MM.1S (cell line): ENCODE measurements at regions not wholly inside any gene's neighbourhood (a gene's known extent, or its start where the extent isn't known, plus 50 kb on each side); places are given as distances from the start of the nearest gene placed in this dataset.

Experiments
- DNase-seq: peaks from one replicate; pipeline ENCODE4 v3.0.0-alpha.2; 2015
- H2AFZ ChIP-seq: fragments of 300-600 bp; sonication (generic); 2 replicates; pipeline ENCODE4 v1.6.0; 2016; ENCODE audit warnings: antibody characterized with exemption, low read length
- H3F3A ChIP-seq: fragments of 300-600 bp; sonication (generic); 2 replicates; pipeline ENCODE4 v1.6.1; 2016; ENCODE audit warnings: mild to moderate bottlenecking, antibody characterized with exemption, low read length, moderate library complexity, mixed read lengths; ENCODE audit not compliant: insufficient read depth
- H3K27ac ChIP-seq: fragments of 300-600 bp; sonication (generic); 2 replicates; pipeline ENCODE4 v1.5.1; 2016; ENCODE audit warnings: mild to moderate bottlenecking, low read length
- H3K27me3 ChIP-seq: fragments of 300-600 bp; sonication (generic); replicated peaks from 2 replicates; pipeline ENCODE4 v1.6.0; 2016; ENCODE audit warnings: low read length; ENCODE audit not compliant: insufficient read depth
- H3K36me3 ChIP-seq: fragments of 300-600 bp; sonication (generic); replicated peaks from 2 replicates; pipeline ENCODE4 v1.6.1; 2016; ENCODE audit warnings: mild to moderate bottlenecking, low read length, mixed read lengths; ENCODE audit not compliant: insufficient read depth
- H3K4me1 ChIP-seq: fragments of 300-600 bp; sonication (generic); 2 replicates; pipeline ENCODE4 v1.6.1; 2016; ENCODE audit warnings: low read length, mixed read lengths
- H3K4me2 ChIP-seq: fragments of 300-600 bp; sonication (generic); 2 replicates; pipeline ENCODE4 v1.6.0; 2016; ENCODE audit warnings: low read depth, low read length
- H3K4me3 ChIP-seq: fragments of 300-600 bp; sonication (generic); 2 replicates; pipeline ENCODE4 v1.5.1; 2016; ENCODE audit warnings: low read length, mixed read lengths
- H3K79me2 ChIP-seq: fragments of 300-600 bp; sonication (generic); 2 replicates; pipeline ENCODE4 v1.6.1; 2016; ENCODE audit warnings: mixed run types, low read length, mixed read lengths
- H3K9ac ChIP-seq: fragments of 300-600 bp; sonication (generic); 2 replicates; pipeline ENCODE4 v1.6.1; 2016; ENCODE audit warnings: low read length, mixed read lengths
- H3K9me2 ChIP-seq: fragments of 300-600 bp; sonication (generic); replicated peaks from 2 replicates; pipeline ENCODE4 v1.6.1; 2016; ENCODE audit warnings: mild to moderate bottlenecking, low read length, mixed read lengths; ENCODE audit not compliant: insufficient read depth
- H3K9me3 ChIP-seq: fragments of 300-600 bp; sonication (generic); replicated peaks from 2 replicates; pipeline ENCODE4 v1.6.1; 2016; ENCODE audit warnings: mild to moderate bottlenecking, low read length, mixed read lengths; ENCODE audit not compliant: insufficient read depth
- H4K20me1 ChIP-seq: fragments of 300-600 bp; sonication (generic); 2 replicates; pipeline ENCODE4 v1.6.1; 2016; ENCODE audit warnings: mild to moderate bottlenecking, low read length, moderate library complexity, mixed read lengths; ENCODE audit not compliant: insufficient read depth
- EZH2 ChIP-seq: fragments of 300-600 bp; sonication (generic); optimal IDR thresholded peaks from 2 replicates; pipeline ENCODE3; 2017; ENCODE audit warnings: low read depth, mild to moderate bottlenecking, antibody characterized with exemption, low read length, mixed read lengths
- EZH2phosphoT487 ChIP-seq: fragments of 300-600 bp; sonication (generic); IDR thresholded peaks from 2 replicates; pipeline ENCODE4 v1.6.1; 2018; ENCODE audit warnings: antibody characterized with exemption, low read length
- TF ChIP-seq, protein P1 (sequence below): fragments of 300-600 bp; sonication (generic); IDR thresholded peaks from 2 replicates; pipeline ENCODE4 v1.5.1; 2016; ENCODE audit warnings: antibody characterized with exemption, low read length, mixed read lengths

DNA sequence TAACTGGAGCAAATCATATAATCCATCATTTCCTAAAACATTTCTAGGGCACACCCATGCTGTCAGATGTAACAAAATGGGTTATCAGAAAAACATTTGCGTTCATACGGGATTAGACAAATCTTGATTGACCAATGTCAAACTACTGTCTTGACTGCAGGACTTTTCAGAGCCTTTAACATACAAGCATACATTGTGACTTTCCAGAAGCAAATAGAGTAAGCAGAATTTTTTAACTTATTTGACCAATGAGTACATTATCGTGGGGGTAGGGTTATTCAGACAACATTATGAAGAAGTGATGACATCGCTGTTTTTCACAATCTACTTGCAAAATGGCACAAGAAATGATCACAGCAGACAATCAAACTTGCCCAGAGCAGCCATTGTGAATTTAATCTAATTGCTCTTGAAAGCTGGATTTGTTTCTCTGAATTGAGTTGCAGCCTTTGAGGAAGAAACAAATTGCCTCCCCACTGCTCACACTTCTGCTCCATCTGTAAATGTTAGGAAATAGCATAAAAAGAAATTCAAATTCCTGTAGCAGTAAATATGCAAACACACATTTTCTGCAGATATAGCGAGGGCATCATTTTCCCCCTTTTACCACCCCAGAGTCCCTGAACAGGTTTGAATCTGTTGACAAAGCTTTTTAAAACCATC, 133.0 kb upstream of the DOK5 start:
- H3K4me1 ChIP-seq: peaks cover 8% of the 10 kb centered on the region; the same call in 1 of the 2 replicates
- H2AFZ ChIP-seq: no peak overlapping the region
- no peak overlapping the region for H3K9ac ChIP-seq
- no peaks in the 10 kb centered on the region for H3K27me3 ChIP-seq
- H3F3A ChIP-seq: no peaks in the 10 kb centered on the region
- no peak overlapping the region for H3K27ac ChIP-seq
- DNase-seq: no peak
- no peak overlapping the region for H3K4me3 ChIP-seq
- TF ChIP-seq, protein P1, sequence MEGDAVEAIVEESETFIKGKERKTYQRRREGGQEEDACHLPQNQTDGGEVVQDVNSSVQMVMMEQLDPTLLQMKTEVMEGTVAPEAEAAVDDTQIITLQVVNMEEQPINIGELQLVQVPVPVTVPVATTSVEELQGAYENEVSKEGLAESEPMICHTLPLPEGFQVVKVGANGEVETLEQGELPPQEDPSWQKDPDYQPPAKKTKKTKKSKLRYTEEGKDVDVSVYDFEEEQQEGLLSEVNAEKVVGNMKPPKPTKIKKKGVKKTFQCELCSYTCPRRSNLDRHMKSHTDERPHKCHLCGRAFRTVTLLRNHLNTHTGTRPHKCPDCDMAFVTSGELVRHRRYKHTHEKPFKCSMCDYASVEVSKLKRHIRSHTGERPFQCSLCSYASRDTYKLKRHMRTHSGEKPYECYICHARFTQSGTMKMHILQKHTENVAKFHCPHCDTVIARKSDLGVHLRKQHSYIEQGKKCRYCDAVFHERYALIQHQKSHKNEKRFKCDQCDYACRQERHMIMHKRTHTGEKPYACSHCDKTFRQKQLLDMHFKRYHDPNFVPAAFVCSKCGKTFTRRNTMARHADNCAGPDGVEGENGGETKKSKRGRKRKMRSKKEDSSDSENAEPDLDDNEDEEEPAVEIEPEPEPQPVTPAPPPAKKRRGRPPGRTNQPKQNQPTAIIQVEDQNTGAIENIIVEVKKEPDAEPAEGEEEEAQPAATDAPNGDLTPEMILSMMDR: no peak
- TF ChIP-seq EZH2 (no peak), EZH2phosphoT487 (no peak)
- H3K36me3 ChIP-seq: no peaks in the 10 kb centered on the region
- H3K9me3 ChIP-seq: no peaks in the 10 kb centered on the region
- H3K9me2 ChIP-seq: no peaks in the 10 kb centered on the region
- H3K4me2 ChIP-seq: no peak overlapping the region
- no peaks in the 10 kb centered on the region for H4K20me1 ChIP-seq
- H3K79me2 ChIP-seq: no peaks in the 10 kb centered on the region

DNA sequence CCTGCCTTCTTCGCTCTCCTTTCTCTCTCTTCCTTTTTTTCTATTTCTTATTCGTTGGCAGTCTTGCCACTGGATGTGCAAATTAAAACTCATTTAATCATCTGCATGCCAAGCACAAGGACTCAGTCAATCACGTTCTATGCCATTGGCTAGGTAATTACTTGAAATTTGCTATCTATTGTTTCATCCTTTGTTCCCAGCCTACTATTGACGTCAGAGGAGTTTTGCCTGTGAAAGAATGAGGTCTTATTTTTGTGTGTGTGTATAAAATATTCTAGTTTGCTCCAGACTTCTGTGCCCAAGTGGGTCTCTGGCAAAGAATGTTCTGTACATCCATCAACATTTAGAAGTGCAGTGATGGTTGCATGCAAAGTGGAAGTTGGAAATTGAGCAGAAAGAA, 132.3 kb upstream of the DOK5 start:
- H3F3A ChIP-seq: no peaks in the 10 kb centered on the region
- no peaks in the 10 kb centered on the region for H4K20me1 ChIP-seq
- H3K9me2 ChIP-seq: no peaks in the 10 kb centered on the region

DNA sequence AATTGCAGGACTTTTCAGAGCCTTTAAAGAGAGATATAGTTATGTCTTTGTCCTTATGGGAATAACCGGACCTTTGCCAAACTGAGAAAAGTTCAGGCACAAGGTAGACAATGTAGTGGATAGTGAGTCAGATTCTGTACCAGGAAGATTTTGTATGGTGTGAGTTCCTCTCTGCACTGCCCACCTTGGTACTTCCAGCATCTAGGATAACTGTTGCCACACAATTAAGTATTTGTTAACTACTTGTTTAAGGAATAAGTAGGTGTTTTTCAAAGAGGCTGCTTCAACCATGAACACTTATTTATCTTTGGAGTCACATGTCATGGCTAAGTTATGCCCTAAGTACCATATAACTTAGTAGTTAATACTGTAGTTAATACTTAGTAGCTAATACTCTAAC, 131.8 kb upstream of the DOK5 start:
- TF ChIP-seq EZH2 (no peak), EZH2phosphoT487 (no peak)
- TF ChIP-seq, protein P1: no peak
- Histone ChIP-seq H3K36me3 (no peaks in the 10 kb centered on the region), H3K9me2 (no peaks in the 10 kb centered on the region), H3K27ac (no peak overlapping the region), H3K4me1 (peaks cover 8% of the 10 kb centered on the region; the same call in 1 of the 2 replicates), H3K9me3 (no peaks in the 10 kb centered on the region), H3F3A (no peaks in the 10 kb centered on the region), H4K20me1 (no peaks in the 10 kb centered on the region), H3K9ac (no peak overlapping the region), H3K4me2 (no peak overlapping the region), H3K27me3 (no peaks in the 10 kb centered on the region), H3K79me2 (no peaks in the 10 kb centered on the region), H3K4me3 (no peak overlapping the region), H2AFZ (no peak overlapping the region)
- no peak for DNase-seq

More for the DNA sequence above, 132.3 kb upstream of the DOK5 start:
- Histone ChIP-seq H3K79me2 (no peaks in the 10 kb centered on the region), H3K4me3 (no peak overlapping the region), H3K27ac (no peak overlapping the region), H3K27me3 (no peaks in the 10 kb centered on the region), H3K9ac (no peak overlapping the region), H3K4me1 (peaks cover 8% of the 10 kb centered on the region; the same call in 1 of the 2 replicates), H3K36me3 (no peaks in the 10 kb centered on the region), H3K9me3 (no peaks in the 10 kb centered on the region), H2AFZ (no peak overlapping the region), H3K4me2 (no peak overlapping the region)
- TF ChIP-seq EZH2phosphoT487: no peak
- TF ChIP-seq EZH2: no peak
- TF ChIP-seq, protein P1: no peak
- no peak for DNase-seq
